Vagina (tissue), 2 donors: ENCODE measurements at regions not wholly inside any gene's neighbourhood (a gene's known extent, or its start where the extent isn't known, plus 50 kb on each side); places are given as distances from the start of the nearest gene placed in this dataset.

Experiments
- DNase-seq, 2 donors: peaks; one replicate each; pipeline ENCODE4 v3.0.0-alpha.2; 2017; ENCODE audit errors: extremely low spot score in 2 of 2
- H3K27ac ChIP-seq: fragments of 200-600 bp; sonication (generic); one replicate; pipeline ENCODE4 v1.5.1; 2019
- H3K27me3 ChIP-seq: fragments of 200-600 bp; sonication (generic); one replicate; pipeline ENCODE4 v1.5.1; 2019
- H3K36me3 ChIP-seq, 2 donors: fragments of 200-600 bp; sonication (generic); one replicate each; pipeline ENCODE4 v1.5.1; 2017 to 2019
- H3K4me1 ChIP-seq: fragments of 200-600 bp; sonication (generic); one replicate; pipeline ENCODE4 v1.5.1; 2019
- H3K4me3 ChIP-seq, 2 donors: fragments of 200-600 bp; sonication (generic); 1 replicate in 1 of 2; 2 replicates in 1 of 2; pipeline ENCODE4 v1.5.1; 2016 to 2019
- H3K9me3 ChIP-seq: fragments of 200-600 bp; sonication (generic); one replicate; pipeline ENCODE4 v1.5.1; 2019
- CTCF ChIP-seq, 3 experiments: fragments of 450-650 bp in 2 of 3; fragments of 200-600 bp in 1 of 3; sonication (generic) in 1 of 3; IDR thresholded peaks; one replicate each; pipeline ENCODE4 v1.5.1; 2017 to 2019; ENCODE audit warnings: antibody characterized with exemption in 3 of 3, mild to moderate bottlenecking in 2 of 3, moderate library complexity in 2 of 3
- POLR2A ChIP-seq, 2 donors: fragments of 450-650 bp; IDR thresholded peaks; one replicate each; pipeline ENCODE4 v1.6.1; 2017; ENCODE audit warnings: antibody characterized with exemption in 2 of 2, mild to moderate bottlenecking in 2 of 2, moderate library complexity in 2 of 2
- POLR2AphosphoS5 ChIP-seq, 2 donors: sonication (generic); formaldehyde crosslinking; IDR thresholded peaks; one replicate each; pipeline ENCODE4 v1.9.0; 2017; ENCODE audit warnings: antibody characterized with exemption in 2 of 2, mild to moderate bottlenecking in 2 of 2, low read depth in 1 of 2; ENCODE audit not compliant: insufficient read depth in 1 of 2
- intact Hi-C: fragments of 100-400 bp; cut with DNase I; formaldehyde crosslinking; loops from one replicate; pipeline ENCODE4 v1.15.1; 2023

- TF ChIP-seq POLR2A (IDR thresholded peaks at IDR 0.05) (no peak), POLR2AphosphoS5 (IDR thresholded peaks at IDR 0.05; ENCODE audit: insufficient read depth in 1 of 2, low read depth in 1 of 2) (no peak), CTCF (IDR thresholded peaks at IDR 0.05) (no peak)
- Histone ChIP-seq H3K9me3 (no peaks in the 10 kb centered on the region), H3K27me3 (no peaks in the 10 kb centered on the region), H3K27ac (no peak overlapping the region), H3K36me3 (no peaks in the 10 kb centered on the region), H3K4me3 (no peak overlapping the region), H3K4me1 (no peaks in the 10 kb centered on the region)
- no peak for DNase-seq
- intact Hi-C loops, result no loop called here
Measured at GRCh38 chr1:98059620-98060019, 138.8 kb upstream of the DPYD start.

- TF ChIP-seq POLR2AphosphoS5 (IDR thresholded peaks at IDR 0.05; ENCODE audit: insufficient read depth in 1 of 2, low read depth in 1 of 2) (no peak), CTCF (IDR thresholded peaks at IDR 0.05) (no peak), POLR2A (IDR thresholded peaks at IDR 0.05) (no peak)
- no peak for DNase-seq
- Histone ChIP-seq H3K27me3 (peaks cover 4% of the 10 kb centered on the region), H3K4me1 (peaks cover 9% of the 10 kb centered on the region), H3K27ac (no peak overlapping the region), H3K36me3 (no peaks in the 10 kb centered on the region), H3K9me3 (no peaks in the 10 kb centered on the region), H3K4me3 (no peak overlapping the region)
- intact Hi-C loops, result no loop called here
Measured at GRCh38 chr1:98058676-98059075, 137.8 kb upstream of the DPYD start.

- peaks cover 19% of the 10 kb centered on the region for H3K4me1 ChIP-seq
- no peak for DNase-seq
- TF ChIP-seq POLR2AphosphoS5 (IDR thresholded peaks at IDR 0.05; ENCODE audit: insufficient read depth in 1 of 2, low read depth in 1 of 2) (no peak), CTCF (IDR thresholded peaks at IDR 0.05) (no peak), POLR2A (IDR thresholded peaks at IDR 0.05) (no peak)
- no peak overlapping the region for H3K27ac ChIP-seq
- intact Hi-C loops, result no loop called here
- H3K27me3 ChIP-seq, result peaks cover 5% of the 10 kb centered on the region
- H3K9me3 ChIP-seq, result no peaks in the 10 kb centered on the region
- H3K4me3 ChIP-seq, result no peak overlapping the region
- H3K36me3 ChIP-seq, result no peaks in the 10 kb centered on the region
Measured at GRCh38 chr1:98057236-98057910, 136.5 kb upstream of the DPYD start.

- no peaks in the 10 kb centered on the region for H3K9me3 ChIP-seq
- intact Hi-C loops, result no loop called here
- peaks cover 5% of the 10 kb centered on the region for H3K27me3 ChIP-seq
- no peak for DNase-seq
- no peak overlapping the region for H3K27ac ChIP-seq
- no peak for TF ChIP-seq CTCF (IDR thresholded peaks at IDR 0.05)
- no peak for TF ChIP-seq POLR2A (IDR thresholded peaks at IDR 0.05)
- TF ChIP-seq POLR2AphosphoS5 (IDR thresholded peaks at IDR 0.05; ENCODE audit: insufficient read depth in 1 of 2, low read depth in 1 of 2), result no peak
- peaks cover 19% of the 10 kb centered on the region for H3K4me1 ChIP-seq
- no peaks in the 10 kb centered on the region for H3K36me3 ChIP-seq
- no peak overlapping the region for H3K4me3 ChIP-seq
Measured at GRCh38 chr1:98056781-98057180, 135.9 kb upstream of the DPYD start.

GRCh38 chr1:98055457-98055856, 134.6 kb upstream of the DPYD start:
- H3K36me3 ChIP-seq, result no peaks in the 10 kb centered on the region
- no peak overlapping the region for H3K4me3 ChIP-seq
- DNase-seq, result no peak
- H3K4me1 ChIP-seq, result peaks cover 19% of the 10 kb centered on the region
- no peak overlapping the region for H3K27ac ChIP-seq
- H3K9me3 ChIP-seq, result no peaks in the 10 kb centered on the region
- TF ChIP-seq POLR2A (IDR thresholded peaks at IDR 0.05) (no peak), POLR2AphosphoS5 (IDR thresholded peaks at IDR 0.05; ENCODE audit: insufficient read depth in 1 of 2, low read depth in 1 of 2) (no peak), CTCF (IDR thresholded peaks at IDR 0.05) (no peak)
- intact Hi-C loops, result no loop called here
- peaks cover 5% of the 10 kb centered on the region for H3K27me3 ChIP-seq
